Stimulated activated CD4-positive, alpha-beta T cell treated with anti-CD3 and anti-CD28 coated beads, Interleukin-1b, Interleukin-23, amount 100 ng/mL, for 24 hours (primary cell): ENCODE measurements at regions not wholly inside any gene's neighbourhood (a gene's known extent, or its start where the extent isn't known, plus 50 kb on each side); places are given as distances from the start of the nearest gene placed in this dataset.
A peak's percentile ranks its signal among the peaks of the same experiment; 100 is the strongest.
"Not testable (repeated sequence)": the region's sequence is repeated elsewhere in the genome, so short reads cannot be mapped to it uniquely, and the experiment has no call there.

Source experiments
- DNase-seq, 4 experiments: peaks; one replicate each; pipeline ENCODE4 v3.0.0-alpha.2; 2020; ENCODE audit warnings: low read depth in 4 of 4, low spot score in 1 of 4

DNA sequence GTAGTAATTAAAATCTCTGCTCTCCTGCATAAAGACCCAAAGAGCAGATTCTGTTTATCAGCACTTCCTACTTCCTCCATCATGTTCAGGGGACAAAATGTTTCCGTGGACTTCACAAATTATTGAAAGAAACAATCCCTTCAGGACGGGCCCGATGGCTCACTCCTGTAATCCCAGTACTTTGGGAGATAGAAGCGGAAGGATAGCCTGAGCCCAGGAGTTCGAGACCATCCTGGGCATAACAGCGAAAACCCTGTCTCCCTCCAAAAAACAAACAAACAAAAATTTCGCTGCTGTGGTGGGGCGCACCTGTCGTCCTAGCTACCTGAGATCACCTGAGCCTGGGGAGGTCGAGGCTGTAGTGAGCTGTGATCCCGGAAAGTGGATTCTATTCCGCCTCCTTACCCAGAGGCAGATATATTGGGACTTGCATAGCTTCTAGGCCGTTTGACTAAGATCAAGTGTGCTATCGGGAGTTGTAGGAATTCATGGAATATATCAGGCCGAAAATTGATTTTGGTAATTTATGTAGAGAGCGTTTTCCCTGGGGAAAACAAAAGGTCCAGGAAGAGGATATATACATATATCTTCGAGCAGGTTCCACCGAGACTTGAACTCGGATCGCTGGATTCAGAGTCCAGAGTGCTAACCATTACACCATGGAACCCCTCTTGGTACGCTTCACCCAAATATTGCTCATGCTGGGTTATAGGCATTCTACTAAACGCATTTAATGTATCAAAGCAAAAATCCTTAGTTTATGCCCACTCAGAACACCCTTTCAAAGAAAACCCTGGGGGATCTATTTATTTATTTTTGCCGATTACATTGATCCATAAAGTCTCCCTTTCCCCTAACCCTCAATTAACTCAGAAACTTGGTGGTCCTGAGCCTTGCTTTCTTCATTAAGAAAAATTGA, 74.5 kb upstream of the ZNF184 start:
- DNase-seq, result peak in 1 of 4 experiments; percentile 23

DNA sequence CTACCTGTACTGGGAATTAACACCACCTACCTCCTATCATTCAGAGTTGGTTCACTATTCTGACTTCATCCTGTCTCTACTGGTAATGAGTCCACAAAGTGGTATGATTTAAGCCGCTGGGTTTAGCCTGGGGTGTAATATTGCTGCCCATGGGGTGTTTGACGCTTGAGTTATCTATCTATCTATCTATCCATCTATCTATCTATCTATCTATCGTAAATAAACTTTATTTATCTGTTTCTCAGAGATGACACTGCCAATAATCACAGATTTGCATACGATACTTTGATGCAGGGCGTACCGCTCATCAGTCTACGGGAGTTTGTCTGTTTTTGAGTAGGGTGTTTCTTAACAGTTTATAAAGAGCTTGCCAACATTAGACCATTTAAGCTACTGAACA, 73.6 kb upstream of the ZNF184 start:
- DNase-seq, result no peak

DNA sequence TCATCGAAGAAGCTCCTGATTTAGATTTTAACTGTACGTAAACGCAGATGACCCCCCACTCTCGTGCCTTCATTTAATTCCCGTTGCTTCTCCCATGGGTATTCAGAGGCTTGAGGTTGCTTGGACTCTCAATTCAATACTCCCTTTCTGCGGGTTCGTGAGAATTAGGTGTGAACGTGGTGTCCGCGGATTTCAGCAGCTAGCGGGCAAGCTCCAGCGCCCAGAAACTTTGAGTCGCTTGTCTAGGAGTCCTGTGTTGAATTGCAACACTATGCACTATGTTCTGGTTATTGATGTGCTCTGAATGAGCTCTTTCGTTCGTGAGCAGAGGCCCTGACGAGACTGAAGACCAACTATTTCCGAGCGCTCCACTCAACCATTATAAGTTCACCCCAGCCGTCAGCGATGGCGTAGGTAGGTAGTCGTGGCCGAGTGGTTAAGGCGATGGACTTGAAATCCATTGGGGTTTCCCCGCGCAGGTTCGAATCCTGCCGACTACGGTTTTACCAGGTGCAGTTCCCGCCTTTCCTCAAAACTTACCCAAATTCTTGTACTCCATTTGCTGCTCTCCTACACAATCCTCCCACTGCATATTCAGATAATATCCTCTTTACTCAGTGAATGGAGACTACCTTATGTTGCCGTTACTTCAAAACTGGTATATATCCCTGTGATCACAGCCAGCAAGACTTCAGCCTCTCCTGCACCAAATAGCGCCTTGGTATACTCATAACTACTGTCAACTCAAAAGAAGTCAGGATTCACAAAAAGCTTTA, 72.6 kb upstream of the ZNF184 start:
- DNase-seq, result peak in 3 of 4 experiments; percentile 15 to 53 (median 26)

DNA sequence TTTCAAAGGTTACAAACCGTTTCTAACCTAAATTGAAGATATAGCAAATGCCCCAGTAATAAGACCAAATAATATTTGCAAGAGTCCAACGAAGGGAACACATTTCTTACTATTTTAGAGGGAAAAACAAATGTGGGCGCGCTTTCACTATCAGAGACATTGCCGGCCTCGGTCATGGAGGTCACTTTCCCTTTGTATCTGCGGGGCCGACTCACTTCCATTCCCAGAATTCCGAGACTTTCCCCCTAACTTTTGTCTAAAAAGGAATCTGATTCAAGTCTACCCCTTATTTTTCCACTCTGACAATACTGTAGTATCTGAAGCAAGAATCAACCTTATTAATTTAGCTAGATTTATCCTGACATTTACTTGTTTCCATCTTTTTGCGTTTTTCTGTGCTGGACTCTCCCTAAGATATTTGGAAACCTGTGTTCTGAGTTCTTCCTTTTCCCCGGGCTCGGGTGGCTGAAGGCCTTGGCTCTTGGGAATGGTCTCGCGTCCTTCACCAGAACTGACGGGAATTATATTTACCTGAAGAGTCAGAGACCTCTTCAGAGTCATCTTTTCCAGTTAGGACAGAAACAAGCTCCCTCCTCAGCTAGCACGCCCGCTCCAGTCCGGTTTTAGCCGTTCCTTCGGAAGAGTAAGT, 71.8 kb upstream of the ZNF184 start:
- DNase-seq, result no peak

DNA sequence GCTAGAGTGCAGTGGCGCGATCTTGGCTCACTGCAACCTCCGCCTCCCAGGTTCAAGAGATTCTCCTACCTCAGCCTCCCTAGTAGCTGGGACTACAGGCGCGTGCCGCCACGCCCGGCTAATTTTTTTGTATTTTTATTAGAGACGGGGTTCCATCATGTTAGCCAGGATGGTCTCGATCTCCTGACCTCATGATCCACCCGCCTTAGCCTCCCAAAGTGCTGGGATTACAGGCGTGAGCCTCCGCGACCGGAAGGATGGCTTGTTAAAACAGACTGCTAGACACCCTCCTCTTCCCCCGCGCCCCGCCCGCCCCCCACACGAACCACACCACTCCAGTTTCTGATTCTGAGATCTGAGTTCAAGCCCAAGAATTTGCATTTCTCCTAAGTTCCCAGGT, 71.2 kb upstream of the ZNF184 start:
- DNase-seq, result not testable (repeated sequence)

DNA sequence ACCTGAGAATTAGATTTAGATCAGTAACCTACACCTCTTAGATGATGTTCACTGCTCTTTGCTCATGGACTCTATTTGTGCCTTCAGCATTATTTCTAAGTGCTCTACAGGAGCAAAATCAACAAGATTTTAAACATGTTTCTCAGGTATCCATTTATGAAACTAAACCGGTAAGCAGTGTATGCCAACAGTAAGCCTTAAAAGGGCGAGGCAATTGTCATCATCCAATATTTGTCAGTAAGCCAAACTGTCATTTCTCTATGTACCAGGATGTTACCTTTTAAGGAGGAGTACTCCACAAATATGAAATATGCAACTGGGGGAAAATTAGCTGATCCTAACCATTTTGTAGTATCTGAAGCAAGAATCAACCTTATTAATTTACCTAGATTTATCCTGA, 69.6 kb upstream of the ZNF184 start:
- DNase-seq, result no peak

DNA sequence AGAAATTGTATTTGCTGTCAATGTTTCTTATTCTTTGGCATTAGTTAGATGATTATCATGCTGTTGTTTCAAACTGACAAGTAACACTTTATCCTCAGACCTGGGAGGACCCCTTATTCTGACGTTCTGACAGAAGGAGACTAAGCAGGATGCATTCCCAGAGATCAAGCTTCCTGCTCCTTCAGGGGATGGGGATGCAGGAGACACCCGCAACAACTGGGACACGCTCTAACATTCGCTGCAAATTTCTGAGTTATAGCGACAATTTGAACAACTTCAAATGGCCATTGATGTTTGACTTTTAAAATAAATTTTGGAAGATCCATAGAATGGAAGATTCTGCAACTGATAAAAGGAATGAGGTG, 69.0 kb upstream of the ZNF184 start:
- no peak for DNase-seq

DNA sequence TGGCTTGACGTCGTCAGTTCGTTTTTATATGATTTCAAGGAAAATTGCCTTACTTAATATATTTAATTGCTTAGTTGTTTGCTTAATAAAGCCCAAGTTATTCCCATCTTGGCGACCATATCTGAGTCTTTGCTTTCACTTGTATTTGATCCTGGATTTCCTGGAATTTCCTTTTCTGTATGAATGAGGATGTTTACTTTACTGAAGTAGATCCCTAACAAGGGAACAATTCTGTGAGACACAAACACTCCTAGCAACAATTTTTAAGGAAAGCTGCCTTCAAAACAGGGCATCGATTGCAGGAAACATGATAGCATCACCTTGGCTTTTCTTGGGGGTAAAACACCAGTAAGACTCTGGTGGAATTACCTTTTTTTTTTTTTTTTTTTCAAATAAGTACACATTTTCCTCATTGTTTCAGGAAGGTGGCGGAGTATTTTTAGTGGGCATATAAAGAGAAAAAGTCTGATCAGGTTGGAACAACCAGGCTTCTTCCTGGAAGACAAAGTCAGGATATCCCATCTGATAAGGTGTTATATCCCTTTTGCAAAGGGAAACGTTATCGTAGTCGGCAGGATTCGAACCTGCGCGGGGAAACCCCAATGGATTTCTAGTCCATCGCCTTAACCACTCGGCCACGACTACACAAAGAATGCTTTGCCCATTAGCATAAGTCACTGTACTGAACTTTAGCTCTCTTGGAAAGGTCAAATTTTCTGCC, 68.5 kb upstream of the ZNF184 start:
- DNase-seq, result no peak

DNA sequence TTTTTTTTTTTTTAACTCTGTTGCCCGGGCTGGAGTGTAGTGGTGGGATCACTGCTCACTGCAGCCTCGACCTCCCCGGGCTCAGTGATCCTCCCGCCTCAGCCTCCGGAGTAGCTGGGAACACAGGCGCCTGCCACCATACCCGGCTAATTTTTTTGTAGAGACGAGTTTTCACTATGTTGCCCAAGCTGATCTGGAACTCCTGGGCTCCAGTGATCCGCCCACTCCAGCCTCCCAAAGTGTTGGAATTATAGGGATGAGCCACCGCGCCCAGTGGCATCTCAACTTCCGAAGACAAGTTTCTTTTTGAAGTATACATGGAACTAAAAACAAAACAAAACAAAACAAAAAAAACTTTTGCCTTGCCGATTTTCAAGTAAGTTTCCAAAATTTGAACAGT, 66.6 kb upstream of the ZNF184 start:
- no peak for DNase-seq

DNA sequence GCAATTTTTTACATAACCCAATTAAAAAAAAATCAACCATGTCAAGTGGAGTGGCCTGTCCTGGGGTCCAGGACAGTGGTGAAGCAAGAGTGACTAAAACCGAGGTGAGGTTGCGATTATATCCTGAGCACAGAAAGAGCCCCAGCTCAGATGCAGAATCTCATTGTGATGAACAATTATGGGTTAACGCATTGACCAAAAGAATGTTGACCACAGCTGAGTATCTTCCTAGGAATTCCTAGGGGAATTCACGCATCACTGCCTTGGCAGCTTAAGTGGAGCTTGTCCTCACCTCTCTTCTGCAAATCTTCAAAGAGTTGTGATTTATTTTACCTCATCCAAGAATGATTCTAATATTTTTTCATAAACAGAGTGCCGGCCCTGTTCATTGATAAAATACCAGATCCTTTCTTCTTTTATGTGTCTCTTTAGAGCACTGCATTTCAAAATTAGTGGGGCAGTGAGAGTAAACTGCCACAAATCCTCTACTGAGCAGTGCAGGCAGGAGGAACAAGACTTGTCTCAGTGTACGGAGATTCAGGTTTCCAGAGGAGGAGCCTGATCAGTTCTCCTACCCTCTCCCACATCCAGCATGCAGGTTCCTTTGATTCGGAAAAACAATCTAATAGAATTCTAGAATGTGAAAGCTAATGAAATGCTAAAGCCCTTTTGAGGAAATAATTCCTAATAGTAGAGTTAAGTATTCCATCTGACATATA, 60.1 kb upstream of the ZNF184 start:
- no peak for DNase-seq

DNA sequence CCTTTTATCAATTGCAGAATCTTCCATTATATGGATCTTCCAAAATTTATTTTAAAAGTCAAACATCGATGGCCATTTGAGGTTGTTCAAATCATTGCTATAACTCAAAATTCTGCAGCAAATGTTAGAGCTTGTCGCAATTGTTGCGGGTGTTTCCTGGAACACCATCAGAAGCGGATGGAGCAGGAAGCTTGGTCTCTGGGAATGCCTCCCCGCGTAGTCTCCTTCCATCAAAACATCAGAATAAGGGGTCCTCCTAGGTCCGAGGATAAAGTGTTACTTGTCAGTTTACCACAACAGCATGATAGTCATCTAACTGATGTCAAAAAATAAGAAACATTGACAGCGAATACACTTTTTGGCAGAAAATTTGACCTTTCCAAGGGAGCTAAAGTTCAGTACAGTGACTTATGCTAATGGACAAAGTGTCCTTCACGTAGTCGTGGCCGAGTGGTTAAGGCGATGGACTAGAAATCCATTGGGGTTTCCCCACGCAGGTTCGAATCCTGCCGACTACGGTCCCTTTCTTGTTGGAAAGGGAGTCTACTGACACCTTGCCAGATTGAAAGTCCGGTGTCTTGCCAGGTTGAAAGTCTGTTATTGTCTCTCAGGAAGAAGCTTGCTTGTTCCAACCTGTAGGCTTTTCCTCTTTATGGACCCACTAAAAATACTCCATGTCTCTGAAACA, 59.0 kb upstream of the ZNF184 start:
- DNase-seq, result no peak

DNA sequence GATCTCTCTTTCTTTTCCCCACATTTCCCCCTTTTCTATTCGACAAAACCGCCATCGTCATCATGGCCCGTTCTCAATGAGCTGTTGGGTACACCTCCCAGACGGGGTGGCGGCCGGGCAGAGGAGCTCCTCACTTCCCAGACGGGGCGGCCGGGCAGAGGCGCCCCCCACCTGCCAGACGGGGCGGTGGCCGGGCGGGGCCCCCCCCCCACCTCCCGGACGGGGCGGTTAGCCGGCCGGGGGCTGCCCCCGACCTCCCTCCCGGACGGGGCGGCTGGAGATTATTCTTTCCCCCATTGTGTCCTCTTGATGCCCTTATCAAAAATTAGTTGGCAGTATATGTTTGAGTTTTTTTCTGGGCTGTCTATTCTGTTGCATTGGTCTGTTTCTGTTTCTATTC, 56.9 kb upstream of the ZNF184 start:
- not testable (repeated sequence) for DNase-seq

DNA sequence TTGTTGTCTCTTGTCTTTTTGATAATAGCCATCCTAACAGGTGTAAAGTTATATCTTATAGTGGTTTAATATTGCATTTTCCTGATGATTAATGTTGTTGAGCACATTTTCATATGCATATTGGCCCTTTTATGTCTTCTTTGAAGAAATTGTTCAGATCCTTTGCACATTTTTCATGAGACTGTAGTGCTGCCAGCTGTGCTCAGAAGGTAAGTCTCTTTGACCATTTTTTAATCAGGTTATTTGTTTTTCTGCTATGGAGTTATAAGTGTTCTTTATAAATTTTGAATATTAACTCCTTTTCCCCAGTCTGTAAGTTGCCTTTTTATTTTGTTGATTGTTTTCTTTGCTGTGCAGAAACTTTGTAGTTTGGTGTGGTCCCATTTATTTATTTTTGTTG, 55.8 kb upstream of the ZNF184 start:
- DNase-seq, result no peak
